ENCODE measurements at regions not wholly inside any gene's neighbourhood (a gene's known extent, or its start where the extent isn't known, plus 50 kb on each side); places are given as distances from the start of the nearest gene placed in this dataset.
A peak's percentile ranks its signal among the peaks of the same experiment; 100 is the strongest.

DNA sequence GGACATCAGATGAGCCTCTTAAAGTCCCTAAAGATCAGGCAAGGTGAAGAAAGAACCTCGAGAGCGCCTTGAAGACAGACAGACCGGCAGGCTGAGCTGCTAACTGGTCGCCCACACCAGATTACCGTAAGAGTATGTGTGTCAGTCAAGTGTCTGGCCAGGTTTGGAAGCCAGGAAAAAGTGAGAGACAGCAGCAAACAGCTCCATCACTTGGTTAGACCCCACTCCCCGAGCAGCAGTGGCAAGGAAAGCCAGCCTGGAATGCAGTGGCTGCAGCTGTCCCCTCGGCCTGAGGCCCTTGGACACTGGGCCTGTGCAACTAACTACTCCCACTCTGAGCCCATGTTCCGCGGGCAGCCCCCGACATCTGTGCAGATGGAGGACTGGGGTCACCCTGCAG lies 214.1 kb downstream of the DIRAS2 start:
- no peak for DNase-seq
- Mint-ChIP-seq H3K36me3 (ENCODE audit: low read depth) (no peaks in the 10 kb centered on the region), H3K4me1 (peaks cover 18% of the 10 kb centered on the region), H3K4me3 (no peak overlapping the region), H3K27ac (no peak overlapping the region), H3K27me3 (ENCODE audit: low read depth, poor library complexity) (no peaks in the 10 kb centered on the region), H3K9me3 (no peaks in the 10 kb centered on the region)
- TF ChIP-seq, protein P1, sequence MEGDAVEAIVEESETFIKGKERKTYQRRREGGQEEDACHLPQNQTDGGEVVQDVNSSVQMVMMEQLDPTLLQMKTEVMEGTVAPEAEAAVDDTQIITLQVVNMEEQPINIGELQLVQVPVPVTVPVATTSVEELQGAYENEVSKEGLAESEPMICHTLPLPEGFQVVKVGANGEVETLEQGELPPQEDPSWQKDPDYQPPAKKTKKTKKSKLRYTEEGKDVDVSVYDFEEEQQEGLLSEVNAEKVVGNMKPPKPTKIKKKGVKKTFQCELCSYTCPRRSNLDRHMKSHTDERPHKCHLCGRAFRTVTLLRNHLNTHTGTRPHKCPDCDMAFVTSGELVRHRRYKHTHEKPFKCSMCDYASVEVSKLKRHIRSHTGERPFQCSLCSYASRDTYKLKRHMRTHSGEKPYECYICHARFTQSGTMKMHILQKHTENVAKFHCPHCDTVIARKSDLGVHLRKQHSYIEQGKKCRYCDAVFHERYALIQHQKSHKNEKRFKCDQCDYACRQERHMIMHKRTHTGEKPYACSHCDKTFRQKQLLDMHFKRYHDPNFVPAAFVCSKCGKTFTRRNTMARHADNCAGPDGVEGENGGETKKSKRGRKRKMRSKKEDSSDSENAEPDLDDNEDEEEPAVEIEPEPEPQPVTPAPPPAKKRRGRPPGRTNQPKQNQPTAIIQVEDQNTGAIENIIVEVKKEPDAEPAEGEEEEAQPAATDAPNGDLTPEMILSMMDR (IDR thresholded peaks at IDR 0.05), result no peak

DNA sequence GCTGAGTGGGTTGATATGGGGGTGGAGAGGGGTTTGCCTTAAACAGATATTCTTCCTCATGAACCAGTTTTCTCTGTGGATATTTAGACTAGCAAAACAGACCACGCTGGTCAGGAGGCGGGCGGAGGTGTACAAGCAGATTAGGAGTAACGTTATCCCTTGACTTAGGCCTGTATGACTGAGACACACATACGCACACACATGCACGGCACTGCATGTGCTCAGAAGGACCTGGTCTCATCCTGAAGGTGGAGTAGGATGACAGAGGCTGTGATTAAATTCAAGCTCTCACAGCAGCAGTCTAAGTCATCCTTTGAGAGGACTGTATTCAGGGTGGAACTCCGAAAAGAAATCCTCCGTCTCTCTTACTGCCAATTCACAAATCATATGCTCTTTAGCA lies 209.7 kb downstream of the DIRAS2 start:
- Mint-ChIP-seq H3K4me1 (peaks cover 28% of the 10 kb centered on the region), H3K27me3 (ENCODE audit: low read depth, poor library complexity) (peaks cover 6% of the 10 kb centered on the region), H3K36me3 (ENCODE audit: low read depth) (no peaks in the 10 kb centered on the region), H3K4me3 (peak overlapping the region; percentile 81), H3K27ac (no peak overlapping the region), H3K9me3 (no peaks in the 10 kb centered on the region)
- DNase-seq, result no peak
- TF ChIP-seq, protein P1 (IDR thresholded peaks at IDR 0.05), result no peak

DNA sequence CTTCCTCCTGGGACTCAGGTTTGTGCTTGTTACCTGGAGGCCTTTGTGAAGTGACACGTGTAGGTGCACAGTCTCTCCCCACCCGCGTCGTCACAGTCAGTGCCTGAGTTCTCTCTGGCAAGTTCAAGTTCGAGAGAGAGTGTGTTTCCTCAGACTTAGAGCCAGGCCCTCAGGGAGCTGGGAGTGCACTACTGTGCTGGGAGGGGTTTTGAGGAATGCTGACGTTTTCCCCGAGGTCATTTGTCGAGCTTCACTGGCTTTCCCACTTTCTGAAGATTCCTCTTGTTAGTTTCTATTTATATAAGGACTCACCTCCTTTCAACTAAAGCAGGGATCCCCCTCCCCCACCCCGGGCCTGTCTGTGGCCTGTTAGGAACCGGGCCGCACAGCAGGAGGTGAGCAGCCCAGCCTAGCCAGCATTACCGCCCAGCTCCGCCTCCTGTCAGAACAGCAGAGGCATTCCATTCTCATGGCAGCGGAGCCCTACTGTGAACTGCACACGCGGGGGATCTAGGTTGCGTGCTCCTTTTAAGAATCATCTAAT lies 209.2 kb downstream of the DIRAS2 start:
- TF ChIP-seq, protein P1 (IDR thresholded peaks at IDR 0.05), result no peak
- Mint-ChIP-seq H3K4me1 (peaks cover 28% of the 10 kb centered on the region), H3K27ac (peak overlapping the region; percentile 73), H3K4me3 (peak overlapping the region; percentile 81), H3K9me3 (peaks cover 3% of the 10 kb centered on the region), H3K36me3 (ENCODE audit: low read depth) (no peaks in the 10 kb centered on the region), H3K27me3 (ENCODE audit: low read depth, poor library complexity) (peaks cover 6% of the 10 kb centered on the region)
- DNase-seq, result peak; percentile 77

DNA sequence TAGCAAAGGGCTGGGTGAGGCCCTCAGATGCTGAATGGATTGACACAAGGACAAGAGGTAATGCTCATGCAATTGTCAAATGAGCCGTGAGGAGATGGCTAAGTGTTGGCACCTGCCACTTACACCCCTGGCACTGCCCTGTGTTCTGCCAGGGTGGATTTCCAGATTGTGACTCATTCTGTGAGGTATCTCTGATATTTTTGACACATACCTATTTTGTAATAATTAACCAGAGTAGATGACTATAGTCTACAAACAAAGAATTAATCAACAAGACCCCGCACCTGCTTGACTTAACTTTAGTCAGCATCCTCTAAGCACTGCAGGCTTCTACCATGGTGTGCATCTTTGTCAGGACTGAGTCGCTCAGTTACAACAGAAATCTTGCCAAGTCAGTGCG lies 200.8 kb downstream of the DIRAS2 start:
- H3K27ac Mint-ChIP-seq, result no peak overlapping the region

DNA sequence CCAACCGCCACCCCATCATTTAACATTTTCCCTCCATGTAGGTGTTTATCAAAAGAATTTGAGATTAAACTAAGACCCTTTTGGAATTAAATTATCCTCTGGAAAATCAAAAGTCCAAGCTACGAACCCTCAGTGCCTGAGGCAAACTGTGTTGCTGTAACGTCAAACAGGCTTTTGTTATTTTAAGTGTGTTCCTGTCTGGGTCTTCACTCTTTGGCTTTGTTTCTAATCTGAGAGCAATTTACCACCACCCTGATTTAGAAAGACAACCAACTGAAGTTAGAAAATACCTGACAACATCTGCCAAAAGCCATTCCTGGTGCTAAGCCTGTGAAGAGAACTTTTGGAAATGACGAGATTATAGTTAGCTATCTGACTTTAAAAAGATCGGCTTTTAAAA lies 199.9 kb downstream of the DIRAS2 start:
- TF ChIP-seq, protein P1 (IDR thresholded peaks at IDR 0.05), result no peak
- H3K27me3 Mint-ChIP-seq (ENCODE audit: low read depth, poor library complexity), result peaks cover 5% of the 10 kb centered on the region
- peaks cover 26% of the 10 kb centered on the region for H3K9me3 Mint-ChIP-seq
- DNase-seq, result no peak
- peaks cover 7% of the 10 kb centered on the region for H3K36me3 Mint-ChIP-seq (ENCODE audit: low read depth)
- no peak overlapping the region for H3K4me3 Mint-ChIP-seq
- peaks cover 43% of the 10 kb centered on the region for H3K4me1 Mint-ChIP-seq
- no peak overlapping the region for H3K27ac Mint-ChIP-seq

More for the DNA sequence above, 200.8 kb downstream of the DIRAS2 start:
- Mint-ChIP-seq H3K27me3 (ENCODE audit: low read depth, poor library complexity) (peaks cover 5% of the 10 kb centered on the region), H3K36me3 (ENCODE audit: low read depth) (peaks cover 7% of the 10 kb centered on the region), H3K4me3 (no peak overlapping the region), H3K9me3 (peaks cover 20% of the 10 kb centered on the region), H3K4me1 (peaks cover 35% of the 10 kb centered on the region)
- TF ChIP-seq, protein P1 (IDR thresholded peaks at IDR 0.05), result no peak
- no peak for DNase-seq

DNA sequence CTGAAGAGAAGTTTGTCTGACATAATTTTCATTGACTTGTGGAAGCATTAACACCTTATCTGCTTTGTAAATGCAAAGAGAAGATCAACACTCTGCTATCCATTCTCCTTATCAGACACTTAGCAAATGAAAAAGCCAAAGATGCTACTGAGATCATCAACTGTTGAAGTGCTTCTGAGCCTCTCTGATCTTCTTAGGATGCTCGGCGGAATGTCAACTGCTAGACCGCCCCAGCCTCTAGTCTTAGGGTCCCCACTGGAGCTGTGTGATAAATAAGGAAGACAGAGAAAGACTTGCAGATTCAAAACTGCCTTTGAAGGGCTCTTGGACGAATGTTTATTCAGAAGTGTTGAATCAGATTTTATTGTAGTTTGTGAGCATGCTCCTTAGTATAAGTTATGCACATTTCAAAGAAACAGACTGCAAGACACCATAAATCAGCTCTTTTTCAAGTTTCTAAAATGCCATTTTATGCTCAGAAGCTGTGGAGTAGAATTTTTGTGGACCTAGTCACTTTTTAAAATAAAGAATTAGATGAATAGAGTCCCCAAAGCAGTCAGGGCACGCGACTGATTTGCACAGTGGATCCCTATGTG lies 197.9 kb downstream of the DIRAS2 start:
- peaks cover 5% of the 10 kb centered on the region for H3K36me3 Mint-ChIP-seq (ENCODE audit: low read depth)
- H3K4me1 Mint-ChIP-seq, result peaks cover 54% of the 10 kb centered on the region
- peaks cover 11% of the 10 kb centered on the region for H3K9me3 Mint-ChIP-seq
- TF ChIP-seq, protein P1 (IDR thresholded peaks at IDR 0.05), result no peak
- no peak overlapping the region for H3K4me3 Mint-ChIP-seq
- H3K27ac Mint-ChIP-seq, result no peak overlapping the region
- peaks cover 4% of the 10 kb centered on the region for H3K27me3 Mint-ChIP-seq (ENCODE audit: low read depth, poor library complexity)
- DNase-seq, result no peak
